IPS DF 6.9 (cell line): ENCODE measurements at regions not wholly inside any gene's neighbourhood (a gene's known extent, or its start where the extent isn't known, plus 50 kb on each side); places are given as distances from the start of the nearest gene placed in this dataset.
"Not testable (repeated sequence)": the region's sequence is repeated elsewhere in the genome, so short reads cannot be mapped to it uniquely, and the experiment has no call there.

ENCODE experiments used
- DNase-seq: peaks from one replicate; pipeline ENCODE4 v3.0.0-alpha.2; 2013; ENCODE audit warnings: low read depth, low spot score
- H3K27ac ChIP-seq: one replicate; pipeline ENCODE4 v1.5.1; 2013; ENCODE audit warnings: low read length, control low read depth
- H3K27me3 ChIP-seq: 2 replicates; pipeline ENCODE4 v1.6.1; 2013; ENCODE audit warnings: mild to moderate bottlenecking, low read length; ENCODE audit not compliant: control insufficient read depth, insufficient read depth
- H3K36me3 ChIP-seq: 2 replicates; pipeline ENCODE4 v1.6.1; 2013; ENCODE audit warnings: low read length; ENCODE audit not compliant: control insufficient read depth, insufficient read depth
- H3K4me1 ChIP-seq: 2 replicates; pipeline ENCODE4 v1.6.1; 2013; ENCODE audit warnings: low read length; ENCODE audit not compliant: control insufficient read depth, insufficient read depth
- H3K4me3 ChIP-seq: 2 replicates; pipeline ENCODE4 v1.5.1; 2013; ENCODE audit warnings: mild to moderate bottlenecking, low read length
- H3K9me3 ChIP-seq: 2 replicates; pipeline ENCODE4 v1.6.1; 2013; ENCODE audit warnings: low read length, inconsistent platforms; ENCODE audit not compliant: control insufficient read depth, insufficient read depth
- WGBS: extraction: QIAGEN DNeasy Blood & Tissue Kit; methylation state at CpG from one replicate; pipeline ENCODE4 v1.1.7; 2013; ENCODE audit warnings: mixed read lengths, missing lambda C conversion rate; ENCODE audit not compliant: insufficient read length, insufficient coverage; 5-methylcytosine and 5-hydroxymethylcytosine counted together

DNA sequence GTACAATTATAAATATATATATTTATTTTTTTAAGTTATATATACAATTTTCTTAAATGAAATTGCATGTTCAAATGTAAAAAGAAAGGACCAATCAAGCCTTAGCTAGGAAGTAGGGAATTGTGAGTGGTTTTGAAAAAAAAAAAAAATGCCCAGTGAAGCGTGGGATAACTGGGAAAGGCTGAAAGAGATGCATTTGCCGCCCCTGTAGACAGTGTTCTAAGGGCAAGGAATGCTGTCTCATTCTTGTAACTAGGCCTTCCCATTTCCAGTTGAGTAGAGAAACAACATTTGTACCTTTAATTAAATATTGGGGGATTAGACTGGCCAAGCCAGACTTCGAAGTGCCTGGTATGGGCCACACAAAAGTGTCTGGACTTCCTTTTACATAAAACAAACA, 430.1 kb upstream of the SLC35B3 start:
- H3K27me3 ChIP-seq: no peaks in the 10 kb centered on the region
- no peak for DNase-seq

DNA sequence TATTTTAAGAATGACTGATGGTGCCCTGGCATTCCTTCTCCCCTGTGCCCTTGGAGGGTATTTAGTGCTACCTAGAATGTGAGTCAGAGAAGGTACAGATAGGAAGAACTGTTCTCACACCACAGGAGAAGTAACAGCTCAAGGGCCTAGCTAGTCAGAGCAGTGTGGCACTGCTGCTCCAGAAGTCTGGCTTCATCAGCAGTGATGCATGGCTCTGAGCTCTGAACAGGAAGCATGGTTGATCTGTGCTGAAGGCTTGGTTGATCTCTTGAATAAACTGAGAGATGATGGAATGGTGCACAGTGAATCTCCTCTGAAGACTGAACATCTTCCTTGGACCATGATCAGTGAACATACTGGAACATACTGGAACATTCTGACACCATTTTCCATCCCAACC, 425.3 kb upstream of the SLC35B3 start:
- Histone ChIP-seq H3K4me3 (no peak overlapping the region), H3K27me3 (no peaks in the 10 kb centered on the region), H3K9me3 (no peaks in the 10 kb centered on the region), H3K27ac (no peak overlapping the region), H3K4me1 (no peaks in the 10 kb centered on the region), H3K36me3 (no peaks in the 10 kb centered on the region)
- DNase-seq: no peak

More for the DNA sequence above, 430.1 kb upstream of the SLC35B3 start:
- no CpG with 5 or more reads among the region's 3 CpGs for WGBS
- Histone ChIP-seq H3K36me3 (no peaks in the 10 kb centered on the region), H3K9me3 (no peaks in the 10 kb centered on the region), H3K27ac (no peak overlapping the region), H3K4me3 (no peak overlapping the region), H3K4me1 (no peaks in the 10 kb centered on the region)

DNA sequence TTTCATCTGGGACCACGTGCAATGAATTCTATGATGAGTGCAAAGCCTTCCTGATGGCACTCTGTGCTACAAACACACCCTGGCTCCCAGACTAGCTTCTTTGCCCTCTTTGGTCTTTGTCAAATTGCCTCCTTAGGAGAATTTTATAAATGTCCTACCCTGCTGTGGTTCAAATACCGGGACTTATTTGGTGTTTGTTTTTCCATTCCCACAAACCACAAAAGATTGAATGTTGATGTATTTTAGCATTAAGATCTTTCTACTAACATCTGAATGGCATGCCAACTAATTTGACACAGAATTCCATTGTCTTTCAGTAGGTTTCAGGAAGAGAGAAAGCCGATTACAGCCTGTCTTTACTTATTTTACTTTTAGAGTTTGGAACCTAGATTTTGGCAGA, 424.2 kb upstream of the SLC35B3 start:
- Histone ChIP-seq H3K4me1 (no peaks in the 10 kb centered on the region), H3K27me3 (no peaks in the 10 kb centered on the region), H3K36me3 (no peaks in the 10 kb centered on the region), H3K9me3 (no peaks in the 10 kb centered on the region), H3K27ac (no peak overlapping the region), H3K4me3 (no peak overlapping the region)
- DNase-seq: no peak
- no CpG with 5 or more reads among the region's 3 CpGs for WGBS

DNA sequence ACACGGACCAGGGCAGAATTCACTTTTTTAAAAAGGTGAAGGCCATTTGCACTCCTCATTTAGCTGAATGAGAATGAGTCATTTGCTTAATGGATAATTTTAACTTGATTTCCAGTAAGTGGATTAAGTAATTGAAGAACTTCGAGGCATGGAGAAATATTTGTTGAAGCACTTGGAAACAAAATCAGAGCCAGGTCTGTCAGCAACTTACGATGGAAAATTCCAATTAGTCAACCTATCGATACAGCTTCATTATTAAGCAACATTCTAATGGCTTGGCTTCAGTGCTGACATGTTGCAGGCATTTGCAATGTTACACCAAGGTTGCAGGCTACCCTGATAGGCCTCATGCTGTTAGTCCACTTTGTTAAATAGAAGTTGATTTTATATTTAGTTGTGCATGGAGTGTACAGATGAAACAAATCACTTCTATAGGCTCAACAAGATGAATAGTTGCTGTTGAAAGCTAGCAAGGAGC, 423.5 kb upstream of the SLC35B3 start:
- no peak for DNase-seq
- no peaks in the 10 kb centered on the region for H3K4me1 ChIP-seq
- no peak overlapping the region for H3K27ac ChIP-seq
- H3K27me3 ChIP-seq: no peaks in the 10 kb centered on the region
- no peaks in the 10 kb centered on the region for H3K9me3 ChIP-seq
- WGBS: no CpG with 5 or more reads among the region's 4 CpGs
- H3K4me3 ChIP-seq: no peak overlapping the region
- H3K36me3 ChIP-seq: no peaks in the 10 kb centered on the region

DNA sequence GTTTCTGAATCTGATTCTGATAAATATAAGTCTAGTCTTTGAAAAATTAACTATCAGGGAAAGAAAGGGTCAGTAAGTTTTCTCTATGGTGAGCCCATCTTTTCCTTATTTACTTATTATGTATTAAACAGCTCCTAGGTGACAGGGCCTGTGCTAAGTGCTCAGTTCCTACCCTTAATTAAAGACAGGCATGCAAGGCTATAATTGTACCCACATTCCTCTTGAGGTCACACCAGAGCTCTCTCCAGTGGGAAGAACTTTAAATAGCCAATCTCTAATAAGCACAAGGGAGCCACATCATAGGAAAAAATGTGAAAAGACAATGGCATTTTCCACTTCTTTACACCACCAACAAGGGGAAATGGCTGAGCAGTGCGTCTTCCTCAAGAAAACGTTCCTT, 421.8 kb upstream of the SLC35B3 start:
- Histone ChIP-seq H3K9me3 (no peaks in the 10 kb centered on the region), H3K4me1 (no peaks in the 10 kb centered on the region), H3K36me3 (no peaks in the 10 kb centered on the region), H3K27me3 (no peaks in the 10 kb centered on the region), H3K27ac (no peak overlapping the region), H3K4me3 (no peak overlapping the region)
- DNase-seq: no peak
- WGBS: no CpG with 5 or more reads among the region's 2 CpGs

DNA sequence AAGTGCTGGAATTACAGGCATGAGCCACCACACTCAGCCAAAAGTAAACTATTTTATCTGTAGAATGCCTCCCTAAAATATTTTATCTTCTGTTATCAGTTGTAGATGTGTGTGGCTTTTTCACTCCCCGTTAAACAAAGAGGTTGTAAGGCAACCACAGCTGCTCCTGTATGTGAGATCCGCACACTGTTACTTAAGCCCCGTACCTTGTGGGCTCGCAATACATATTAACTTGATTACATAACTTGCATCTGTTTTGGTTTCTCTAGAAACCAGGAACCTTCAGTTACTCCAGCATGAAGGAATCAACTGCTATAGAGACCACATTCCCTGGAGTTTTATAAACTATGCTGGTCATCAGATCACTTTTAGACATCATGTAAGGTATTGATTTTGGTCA, 420.1 kb upstream of the SLC35B3 start:
- Histone ChIP-seq H3K36me3 (no peaks in the 10 kb centered on the region), H3K4me3 (no peak overlapping the region), H3K27ac (no peak overlapping the region), H3K9me3 (no peaks in the 10 kb centered on the region), H3K27me3 (no peaks in the 10 kb centered on the region), H3K4me1 (no peaks in the 10 kb centered on the region)
- no CpG with 5 or more reads among the region's 4 CpGs for WGBS
- no peak for DNase-seq

DNA sequence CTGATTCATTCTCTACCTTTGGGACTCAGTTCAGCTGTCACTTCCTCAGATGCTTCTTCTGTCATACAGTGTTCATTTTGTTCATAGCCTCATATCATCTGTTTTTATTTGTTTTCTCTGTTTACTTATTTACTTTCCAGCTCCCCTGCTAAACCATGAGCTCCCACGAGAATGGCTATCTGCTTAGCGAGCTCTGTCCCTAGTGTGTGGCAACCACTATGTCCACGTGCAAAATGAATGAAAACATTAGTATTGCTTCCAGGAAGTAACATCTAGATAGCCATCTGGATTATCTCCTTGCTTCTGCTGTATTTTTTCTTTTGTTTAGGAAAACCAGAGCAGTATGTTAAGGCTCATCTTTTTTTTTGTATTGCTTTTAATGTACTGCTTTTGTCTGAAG, 417.0 kb upstream of the SLC35B3 start:
- DNase-seq: no peak
- Histone ChIP-seq H3K36me3 (no peaks in the 10 kb centered on the region), H3K4me1 (no peaks in the 10 kb centered on the region), H3K9me3 (no peaks in the 10 kb centered on the region), H3K27ac (no peak overlapping the region), H3K27me3 (no peaks in the 10 kb centered on the region), H3K4me3 (no peak overlapping the region)
- WGBS: no CpG with 5 or more reads among the region's 3 CpGs

DNA sequence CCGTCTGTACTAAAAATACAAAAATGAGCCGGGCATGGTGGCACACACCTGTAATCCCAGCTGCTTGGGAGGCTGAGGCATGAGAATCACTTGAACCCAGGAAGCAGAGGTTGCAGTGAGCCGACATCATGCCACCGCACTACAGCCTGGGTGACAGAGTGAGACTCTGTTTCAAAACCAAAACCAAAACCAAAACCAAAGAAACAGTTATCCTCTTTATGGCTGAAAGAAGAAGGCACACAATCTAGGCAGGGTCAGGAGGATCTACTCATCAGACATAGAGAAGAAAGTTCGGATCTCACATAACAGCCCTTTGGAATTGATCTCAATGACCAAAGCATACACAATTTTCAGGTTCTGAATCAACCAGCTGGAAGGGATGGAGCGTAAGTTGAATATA, 411.3 kb upstream of the SLC35B3 start:
- H3K4me3 ChIP-seq, H3K27me3 ChIP-seq, H3K9me3 ChIP-seq, H3K27ac ChIP-seq, H3K4me1 ChIP-seq, H3K36me3 ChIP-seq, DNase-seq: not testable (repeated sequence)
- whole genome bisulfite sequencing: no CpG with 5 or more reads among the region's 6 CpGs

DNA sequence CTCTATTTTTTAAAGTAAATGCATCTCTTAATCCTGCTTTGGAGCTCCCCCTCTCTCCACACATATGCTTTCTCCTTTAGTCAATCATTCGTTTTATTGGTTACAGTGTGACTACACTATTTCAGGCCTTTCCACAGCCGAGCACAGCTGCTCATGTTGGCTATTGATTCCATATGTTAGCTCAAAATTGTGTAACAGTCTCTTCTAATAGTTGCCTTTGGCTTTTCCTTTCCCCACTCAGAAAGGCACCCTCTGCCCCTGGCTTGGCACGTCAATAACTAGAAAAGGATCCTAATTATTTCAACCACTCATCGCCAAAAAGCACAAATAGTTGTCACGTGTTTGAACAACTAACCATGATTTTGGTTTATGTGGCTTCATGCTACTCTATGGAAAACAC, 410.3 kb upstream of the SLC35B3 start:
- Histone ChIP-seq H3K4me1 (no peaks in the 10 kb centered on the region), H3K27ac (no peak overlapping the region), H3K9me3 (no peaks in the 10 kb centered on the region), H3K4me3 (no peak overlapping the region), H3K36me3 (no peaks in the 10 kb centered on the region), H3K27me3 (no peaks in the 10 kb centered on the region)
- DNase-seq: no peak
- WGBS: no CpG with 5 or more reads among the region's 5 CpGs

DNA sequence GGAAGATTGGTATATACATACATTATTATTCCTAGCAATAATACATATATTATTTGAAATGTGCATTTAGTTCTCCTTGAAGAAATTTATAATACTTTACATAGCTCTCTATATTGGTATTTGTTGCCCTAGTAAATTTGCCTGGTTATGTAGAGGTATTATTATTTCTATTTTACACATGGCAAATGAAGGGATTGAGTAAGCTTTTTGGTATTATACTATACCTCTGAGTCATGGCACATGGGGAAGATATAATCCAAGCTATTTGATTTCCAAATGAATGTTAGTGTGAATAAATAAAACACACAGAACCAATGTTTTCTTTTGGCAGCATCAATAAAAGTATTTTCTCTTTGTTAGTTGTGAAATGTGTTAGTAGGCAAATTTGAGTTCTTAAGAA, 409.6 kb upstream of the SLC35B3 start:
- DNase-seq: no peak
- Histone ChIP-seq H3K27me3 (no peaks in the 10 kb centered on the region), H3K4me3 (no peak overlapping the region), H3K4me1 (no peaks in the 10 kb centered on the region), H3K9me3 (no peaks in the 10 kb centered on the region), H3K36me3 (no peaks in the 10 kb centered on the region), H3K27ac (no peak overlapping the region)

DNA sequence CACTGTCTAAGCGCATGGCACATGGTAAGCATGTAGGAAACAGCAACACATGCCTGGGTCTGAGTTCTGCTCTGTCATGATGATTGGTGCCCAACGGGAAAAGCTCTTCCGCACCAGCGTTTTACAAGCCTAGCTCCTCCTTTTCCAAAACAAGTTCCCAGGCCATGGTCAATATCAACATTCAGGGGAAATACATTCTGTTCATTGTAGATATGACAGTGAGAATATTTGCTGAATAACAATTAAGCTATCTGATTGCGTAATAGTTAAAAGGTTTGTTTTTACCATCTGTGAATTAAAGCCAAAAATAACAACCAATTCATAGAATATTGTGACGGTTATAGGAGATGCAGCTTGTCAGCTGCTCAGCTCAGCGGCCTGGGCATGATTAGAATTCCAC, 404.3 kb upstream of the SLC35B3 start:
- H3K4me1 ChIP-seq: no peaks in the 10 kb centered on the region
- H3K27me3 ChIP-seq: no peaks in the 10 kb centered on the region
- DNase-seq: no peak
- no peaks in the 10 kb centered on the region for H3K9me3 ChIP-seq
- no peaks in the 10 kb centered on the region for H3K36me3 ChIP-seq
- H3K27ac ChIP-seq: no peak overlapping the region
- H3K4me3 ChIP-seq: no peak overlapping the region
- WGBS: no CpG with 5 or more reads among the region's 7 CpGs
